ENCODE measurements at regions not wholly inside any gene's neighbourhood (a gene's known extent, or its start where the extent isn't known, plus 50 kb on each side); places are given as distances from the start of the nearest gene placed in this dataset.

GRCh38 chr11:122253589-122254231, 137.7 kb upstream of the BLID start:
- CTCF ChIA-PET, result no interaction called here

GRCh38 chr11:122248939-122249338, 132.9 kb upstream of the BLID start:
- Mint-ChIP-seq H3K36me3 (ENCODE audit: low read depth) (no peaks in the 10 kb centered on the region), H3K27ac (no peak overlapping the region), H3K27me3 (no peaks in the 10 kb centered on the region), H3K9me3 (no peaks in the 10 kb centered on the region), H3K4me1 (no peaks in the 10 kb centered on the region), H3K4me3 (no peak overlapping the region)
- CTCF ChIA-PET, result no interaction called here
- ATAC-seq (ENCODE audit: low read depth) (no peak), DNase-seq (no peak)
- intact Hi-C loops (cut with micrococcal nuclease), result no loop called here
- TF ChIP-seq CTCF (IDR thresholded peaks at IDR 0.05), result no peak
- POLR2A ChIA-PET, result no interaction called here

More at GRCh38 chr11:122253589-122254231, 137.7 kb upstream of the BLID start:
- no peak for DNase-seq
- no peak for TF ChIP-seq CTCF (IDR thresholded peaks at IDR 0.05)
- Mint-ChIP-seq H3K4me1 (no peaks in the 10 kb centered on the region), H3K9me3 (no peaks in the 10 kb centered on the region), H3K4me3 (no peak overlapping the region), H3K36me3 (ENCODE audit: low read depth) (no peaks in the 10 kb centered on the region), H3K27ac (no peak overlapping the region), H3K27me3 (no peaks in the 10 kb centered on the region)
- no peak for ATAC-seq (ENCODE audit: low read depth)
- intact Hi-C loops (cut with micrococcal nuclease), result no loop called here
- POLR2A ChIA-PET, result no interaction called here

GRCh38 chr11:122248131-122248530, 132.1 kb upstream of the BLID start:
- H3K27me3 Mint-ChIP-seq, result no peaks in the 10 kb centered on the region

GRCh38 chr11:122246874-122247273, 130.9 kb upstream of the BLID start:
- ATAC-seq (ENCODE audit: low read depth) (no peak), DNase-seq (no peak)
- Mint-ChIP-seq H3K9me3 (no peaks in the 10 kb centered on the region), H3K4me3 (no peak overlapping the region), H3K36me3 (ENCODE audit: low read depth) (no peaks in the 10 kb centered on the region), H3K27ac (no peak overlapping the region), H3K4me1 (no peaks in the 10 kb centered on the region), H3K27me3 (no peaks in the 10 kb centered on the region)
- CTCF ChIA-PET, result no interaction called here
- intact Hi-C loops (cut with micrococcal nuclease), result no loop called here
- POLR2A ChIA-PET, result no interaction called here
- no peak for TF ChIP-seq CTCF (IDR thresholded peaks at IDR 0.05)

More at GRCh38 chr11:122248131-122248530, 132.1 kb upstream of the BLID start:
- no peaks in the 10 kb centered on the region for H3K9me3 Mint-ChIP-seq
- no peaks in the 10 kb centered on the region for H3K4me1 Mint-ChIP-seq
- intact Hi-C loops (cut with micrococcal nuclease), result no loop called here
- H3K27ac Mint-ChIP-seq, result no peak overlapping the region
- CTCF ChIA-PET, result no interaction called here
- no peak for TF ChIP-seq CTCF (IDR thresholded peaks at IDR 0.05)
- DNase-seq (no peak), ATAC-seq (ENCODE audit: low read depth) (no peak)
- no peaks in the 10 kb centered on the region for H3K36me3 Mint-ChIP-seq (ENCODE audit: low read depth)
- H3K4me3 Mint-ChIP-seq, result no peak overlapping the region
- POLR2A ChIA-PET, result no interaction called here

GRCh38 chr11:122242731-122243130, 126.7 kb upstream of the BLID start:
- POLR2A ChIA-PET, result no interaction called here
- H3K36me3 Mint-ChIP-seq (ENCODE audit: low read depth), result no peaks in the 10 kb centered on the region
- ATAC-seq (ENCODE audit: low read depth) (no peak), DNase-seq (no peak)
- H3K27ac Mint-ChIP-seq, result no peak overlapping the region
- H3K4me1 Mint-ChIP-seq, result no peaks in the 10 kb centered on the region
- CTCF ChIA-PET, result no interaction called here
- H3K4me3 Mint-ChIP-seq, result no peak overlapping the region
- intact Hi-C loops (cut with micrococcal nuclease), result no loop called here
- no peaks in the 10 kb centered on the region for H3K9me3 Mint-ChIP-seq
- no peaks in the 10 kb centered on the region for H3K27me3 Mint-ChIP-seq
- no peak for TF ChIP-seq CTCF (IDR thresholded peaks at IDR 0.05)

Data from activated B cell treated with CpG ODN at 0.5 μM for 24 hours (primary cell).